ENCODE measurements at regions not wholly inside any gene's neighbourhood (a gene's known extent, or its start where the extent isn't known, plus 50 kb on each side); places are given as distances from the start of the nearest gene placed in this dataset.

- Histone ChIP-seq H3K79me2 (ENCODE audit: control insufficient read depth, insufficient read depth, low read length) (no peaks in the 10 kb centered on the region), H3K36me3 (replicated peaks in 1 of 2; ENCODE audit: control extremely low read depth in 1 of 2, control insufficient read depth in 1 of 2, extremely low read depth in 1 of 2, insufficient read depth in 2 of 2, low read length in 1 of 2) (no peaks in the 10 kb centered on the region), H3K27ac (ENCODE audit: low read length in 2 of 2) (no peak overlapping the region), H3K27me3 (replicated peaks in 1 of 4; ENCODE audit: control extremely low read depth in 1 of 4, control insufficient read depth in 3 of 4, insufficient read depth in 4 of 4, low read length in 3 of 4) (no peaks in the 10 kb centered on the region), H2AFZ (ENCODE audit: insufficient read depth, low read depth, low read length, poor library complexity, severe bottlenecking) (no peak overlapping the region), H3K4me1 (ENCODE audit: control insufficient read depth in 2 of 2, insufficient read depth in 2 of 2, low read length in 2 of 2) (no peaks in the 10 kb centered on the region), H3K4me3 (ENCODE audit: control extremely low read depth in 1 of 5, extremely low read depth in 1 of 5, insufficient read depth in 1 of 5, low read depth in 2 of 5, low read length in 4 of 5) (no peak overlapping the region), H3K9me3 (ENCODE audit: control extremely low read depth in 1 of 3, control insufficient read depth in 2 of 3, insufficient read depth in 1 of 3, low read length in 2 of 3) (peaks cover 0 to 6% (median 0%) of the 10 kb centered on the region in 3 donors), H3K4me2 (replicated peaks; ENCODE audit: low read depth, low read length, poor library complexity, severe bottlenecking) (no peak overlapping the region), H3K9ac (ENCODE audit: low read length) (no peak overlapping the region), H4K20me1 (ENCODE audit: control insufficient read depth, insufficient read depth, low read length, poor library complexity, severe bottlenecking) (no peaks in the 10 kb centered on the region)
- CTCF ChIA-PET = no interaction called here
- TF ChIP-seq, protein P1, sequence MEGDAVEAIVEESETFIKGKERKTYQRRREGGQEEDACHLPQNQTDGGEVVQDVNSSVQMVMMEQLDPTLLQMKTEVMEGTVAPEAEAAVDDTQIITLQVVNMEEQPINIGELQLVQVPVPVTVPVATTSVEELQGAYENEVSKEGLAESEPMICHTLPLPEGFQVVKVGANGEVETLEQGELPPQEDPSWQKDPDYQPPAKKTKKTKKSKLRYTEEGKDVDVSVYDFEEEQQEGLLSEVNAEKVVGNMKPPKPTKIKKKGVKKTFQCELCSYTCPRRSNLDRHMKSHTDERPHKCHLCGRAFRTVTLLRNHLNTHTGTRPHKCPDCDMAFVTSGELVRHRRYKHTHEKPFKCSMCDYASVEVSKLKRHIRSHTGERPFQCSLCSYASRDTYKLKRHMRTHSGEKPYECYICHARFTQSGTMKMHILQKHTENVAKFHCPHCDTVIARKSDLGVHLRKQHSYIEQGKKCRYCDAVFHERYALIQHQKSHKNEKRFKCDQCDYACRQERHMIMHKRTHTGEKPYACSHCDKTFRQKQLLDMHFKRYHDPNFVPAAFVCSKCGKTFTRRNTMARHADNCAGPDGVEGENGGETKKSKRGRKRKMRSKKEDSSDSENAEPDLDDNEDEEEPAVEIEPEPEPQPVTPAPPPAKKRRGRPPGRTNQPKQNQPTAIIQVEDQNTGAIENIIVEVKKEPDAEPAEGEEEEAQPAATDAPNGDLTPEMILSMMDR (IDR thresholded peaks at IDR 0.05) = no peak
- no peak for TF ChIP-seq EZH2 (IDR thresholded peaks at IDR 0.05; ENCODE audit: borderline replicate concordance, insufficient read depth, low read depth, low read length, poor library complexity, severe bottlenecking)
- H3K4me1 Mint-ChIP-seq = no peaks in the 10 kb centered on the region
- POLR2A ChIA-PET = no interaction called here
- intact Hi-C loops (cut with micrococcal nuclease) = no loop called here
- ATAC-seq (ENCODE audit: low read depth) (no peak), DNase-seq (no peak)
- no peaks in the 10 kb centered on the region for H3K27me3 Mint-ChIP-seq
- H3K9me3 Mint-ChIP-seq (ENCODE audit: insufficient read depth) = peaks cover 2% of the 10 kb centered on the region
- no peak overlapping the region for H3K27ac Mint-ChIP-seq
- no peak overlapping the region for H3K4me3 Mint-ChIP-seq
These were observed 298.0 kb upstream of the NRP1 start for GRCh38 chr10:33632432-33632831.

DNA sequence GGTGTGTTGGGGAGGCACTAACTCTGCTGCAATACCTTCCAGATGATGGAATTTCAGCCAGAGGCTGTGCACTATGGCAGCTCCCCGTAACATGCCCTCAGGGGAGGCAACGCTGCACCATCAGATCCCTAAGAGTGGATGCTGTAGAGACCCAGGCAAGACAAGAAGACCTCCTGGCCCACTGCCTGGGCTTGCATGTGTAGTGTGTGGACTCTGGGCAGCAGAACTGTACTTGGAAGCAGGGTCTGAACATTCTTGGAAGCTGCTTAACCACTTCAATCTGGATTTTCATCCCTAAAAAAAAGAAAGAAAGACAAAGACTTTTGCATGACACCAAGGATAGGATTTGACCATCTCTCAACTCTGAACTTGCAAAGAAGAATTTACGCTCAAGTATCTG, 297.5 kb upstream of the NRP1 start:
- Histone ChIP-seq H3K36me3 (replicated peaks in 1 of 2; ENCODE audit: control extremely low read depth in 1 of 2, control insufficient read depth in 1 of 2, extremely low read depth in 1 of 2, insufficient read depth in 2 of 2, low read length in 1 of 2) (no peaks in the 10 kb centered on the region), H3K4me2 (replicated peaks; ENCODE audit: low read depth, low read length, poor library complexity, severe bottlenecking) (no peak overlapping the region), H3K27me3 (replicated peaks in 1 of 4; ENCODE audit: control extremely low read depth in 1 of 4, control insufficient read depth in 3 of 4, insufficient read depth in 4 of 4, low read length in 3 of 4) (no peaks in the 10 kb centered on the region), H2AFZ (ENCODE audit: insufficient read depth, low read depth, low read length, poor library complexity, severe bottlenecking) (no peak overlapping the region), H3K9ac (ENCODE audit: low read length) (no peak overlapping the region), H4K20me1 (ENCODE audit: control insufficient read depth, insufficient read depth, low read length, poor library complexity, severe bottlenecking) (no peaks in the 10 kb centered on the region), H3K4me3 (ENCODE audit: control extremely low read depth in 1 of 5, extremely low read depth in 1 of 5, insufficient read depth in 1 of 5, low read depth in 2 of 5, low read length in 4 of 5) (no peak overlapping the region), H3K79me2 (ENCODE audit: control insufficient read depth, insufficient read depth, low read length) (no peaks in the 10 kb centered on the region), H3K9me3 (ENCODE audit: control extremely low read depth in 1 of 3, control insufficient read depth in 2 of 3, insufficient read depth in 1 of 3, low read length in 2 of 3) (peaks cover 0 to 6% (median 0%) of the 10 kb centered on the region in 3 donors), H3K4me1 (ENCODE audit: control insufficient read depth in 2 of 2, insufficient read depth in 2 of 2, low read length in 2 of 2) (no peaks in the 10 kb centered on the region), H3K27ac (ENCODE audit: low read length in 2 of 2) (no peak overlapping the region)
- peaks cover 2% of the 10 kb centered on the region for H3K9me3 Mint-ChIP-seq (ENCODE audit: insufficient read depth)
- TF ChIP-seq, protein P1 (IDR thresholded peaks at IDR 0.05) = no peak
- TF ChIP-seq EZH2 (IDR thresholded peaks at IDR 0.05; ENCODE audit: borderline replicate concordance, insufficient read depth, low read depth, low read length, poor library complexity, severe bottlenecking) = no peak
- intact Hi-C loops (cut with micrococcal nuclease) = no loop called here
- ChIA-PET CTCF (no interaction called here), POLR2A (no interaction called here)
- WGBS (ENCODE audit: insufficient coverage) = 92% methylated on average over 2 of the region's 3 CpGs
- H3K27ac Mint-ChIP-seq = no peak overlapping the region
- no peak for ATAC-seq (ENCODE audit: low read depth)
- no peak for DNase-seq
- H3K4me3 Mint-ChIP-seq = no peak overlapping the region
- H3K27me3 Mint-ChIP-seq = no peaks in the 10 kb centered on the region
- no peaks in the 10 kb centered on the region for H3K4me1 Mint-ChIP-seq

Data from B cell (primary cell).